Vagina (tissue), 2 donors: ENCODE measurements at regions not wholly inside any gene's neighbourhood (a gene's known extent, or its start where the extent isn't known, plus 50 kb on each side); places are given as distances from the start of the nearest gene placed in this dataset.
"Not testable (repeated sequence)": the region's sequence is repeated elsewhere in the genome, so short reads cannot be mapped to it uniquely, and the experiment has no call there.

Source experiments
- DNase-seq, 2 donors: peaks; one replicate each; pipeline ENCODE4 v3.0.0-alpha.2; 2017; ENCODE audit errors: extremely low spot score in 2 of 2
- H3K27ac ChIP-seq: fragments of 200-600 bp; sonication (generic); one replicate; pipeline ENCODE4 v1.5.1; 2019
- H3K27me3 ChIP-seq: fragments of 200-600 bp; sonication (generic); one replicate; pipeline ENCODE4 v1.5.1; 2019
- H3K36me3 ChIP-seq, 2 donors: fragments of 200-600 bp; sonication (generic); one replicate each; pipeline ENCODE4 v1.5.1; 2017 to 2019
- H3K4me1 ChIP-seq: fragments of 200-600 bp; sonication (generic); one replicate; pipeline ENCODE4 v1.5.1; 2019
- H3K4me3 ChIP-seq, 2 donors: fragments of 200-600 bp; sonication (generic); 1 replicate in 1 of 2; 2 replicates in 1 of 2; pipeline ENCODE4 v1.5.1; 2016 to 2019
- H3K9me3 ChIP-seq: fragments of 200-600 bp; sonication (generic); one replicate; pipeline ENCODE4 v1.5.1; 2019
- POLR2A ChIP-seq, 2 donors: fragments of 450-650 bp; IDR thresholded peaks; one replicate each; pipeline ENCODE4 v1.6.1; 2017; ENCODE audit warnings: antibody characterized with exemption in 2 of 2, mild to moderate bottlenecking in 2 of 2, moderate library complexity in 2 of 2
- POLR2AphosphoS5 ChIP-seq, 2 donors: sonication (generic); formaldehyde crosslinking; IDR thresholded peaks; one replicate each; pipeline ENCODE4 v1.9.0; 2017; ENCODE audit warnings: antibody characterized with exemption in 2 of 2, mild to moderate bottlenecking in 2 of 2, low read depth in 1 of 2; ENCODE audit not compliant: insufficient read depth in 1 of 2
- intact Hi-C: fragments of 100-400 bp; cut with DNase I; formaldehyde crosslinking; loops from one replicate; pipeline ENCODE4 v1.15.1; 2023
- TF ChIP-seq, protein P1 (sequence below), 3 experiments: fragments of 450-650 bp in 2 of 3; fragments of 200-600 bp in 1 of 3; sonication (generic) in 1 of 3; IDR thresholded peaks; one replicate each; pipeline ENCODE4 v1.5.1; 2017 to 2019; ENCODE audit warnings: antibody characterized with exemption in 3 of 3, mild to moderate bottlenecking in 2 of 3, moderate library complexity in 2 of 3

DNA sequence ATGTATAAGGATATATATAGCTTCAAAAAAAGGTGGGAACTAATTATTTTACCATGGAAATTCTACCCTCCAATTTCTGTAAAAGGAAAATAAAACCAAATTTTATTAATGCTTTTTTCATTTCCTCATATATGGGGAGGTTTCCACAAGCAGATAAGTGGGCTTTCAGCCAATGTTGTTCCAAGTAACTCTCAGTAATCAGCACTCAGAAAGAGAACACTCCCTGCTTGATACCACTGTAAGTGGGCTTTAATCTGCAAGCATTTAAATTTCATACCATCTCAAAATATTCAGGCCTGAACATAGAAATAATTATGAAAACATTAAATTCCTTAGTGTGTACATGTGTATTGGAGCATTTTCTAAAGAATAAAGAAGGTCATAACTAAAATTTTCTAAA lies 827.6 kb downstream of the C12orf50 start:
- intact Hi-C loops, result no loop called here
- TF ChIP-seq POLR2A (IDR thresholded peaks at IDR 0.05), result no peak
- TF ChIP-seq, protein P1, sequence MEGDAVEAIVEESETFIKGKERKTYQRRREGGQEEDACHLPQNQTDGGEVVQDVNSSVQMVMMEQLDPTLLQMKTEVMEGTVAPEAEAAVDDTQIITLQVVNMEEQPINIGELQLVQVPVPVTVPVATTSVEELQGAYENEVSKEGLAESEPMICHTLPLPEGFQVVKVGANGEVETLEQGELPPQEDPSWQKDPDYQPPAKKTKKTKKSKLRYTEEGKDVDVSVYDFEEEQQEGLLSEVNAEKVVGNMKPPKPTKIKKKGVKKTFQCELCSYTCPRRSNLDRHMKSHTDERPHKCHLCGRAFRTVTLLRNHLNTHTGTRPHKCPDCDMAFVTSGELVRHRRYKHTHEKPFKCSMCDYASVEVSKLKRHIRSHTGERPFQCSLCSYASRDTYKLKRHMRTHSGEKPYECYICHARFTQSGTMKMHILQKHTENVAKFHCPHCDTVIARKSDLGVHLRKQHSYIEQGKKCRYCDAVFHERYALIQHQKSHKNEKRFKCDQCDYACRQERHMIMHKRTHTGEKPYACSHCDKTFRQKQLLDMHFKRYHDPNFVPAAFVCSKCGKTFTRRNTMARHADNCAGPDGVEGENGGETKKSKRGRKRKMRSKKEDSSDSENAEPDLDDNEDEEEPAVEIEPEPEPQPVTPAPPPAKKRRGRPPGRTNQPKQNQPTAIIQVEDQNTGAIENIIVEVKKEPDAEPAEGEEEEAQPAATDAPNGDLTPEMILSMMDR (IDR thresholded peaks at IDR 0.05), result no peak
- no peak for TF ChIP-seq POLR2AphosphoS5 (IDR thresholded peaks at IDR 0.05; ENCODE audit: insufficient read depth in 1 of 2, low read depth in 1 of 2)
- no peak for DNase-seq
- H3K9me3 ChIP-seq, result no peaks in the 10 kb centered on the region
- no peaks in the 10 kb centered on the region for H3K27me3 ChIP-seq
- no peaks in the 10 kb centered on the region for H3K4me1 ChIP-seq
- no peak overlapping the region for H3K27ac ChIP-seq
- no peak overlapping the region for H3K4me3 ChIP-seq
- no peaks in the 10 kb centered on the region for H3K36me3 ChIP-seq

DNA sequence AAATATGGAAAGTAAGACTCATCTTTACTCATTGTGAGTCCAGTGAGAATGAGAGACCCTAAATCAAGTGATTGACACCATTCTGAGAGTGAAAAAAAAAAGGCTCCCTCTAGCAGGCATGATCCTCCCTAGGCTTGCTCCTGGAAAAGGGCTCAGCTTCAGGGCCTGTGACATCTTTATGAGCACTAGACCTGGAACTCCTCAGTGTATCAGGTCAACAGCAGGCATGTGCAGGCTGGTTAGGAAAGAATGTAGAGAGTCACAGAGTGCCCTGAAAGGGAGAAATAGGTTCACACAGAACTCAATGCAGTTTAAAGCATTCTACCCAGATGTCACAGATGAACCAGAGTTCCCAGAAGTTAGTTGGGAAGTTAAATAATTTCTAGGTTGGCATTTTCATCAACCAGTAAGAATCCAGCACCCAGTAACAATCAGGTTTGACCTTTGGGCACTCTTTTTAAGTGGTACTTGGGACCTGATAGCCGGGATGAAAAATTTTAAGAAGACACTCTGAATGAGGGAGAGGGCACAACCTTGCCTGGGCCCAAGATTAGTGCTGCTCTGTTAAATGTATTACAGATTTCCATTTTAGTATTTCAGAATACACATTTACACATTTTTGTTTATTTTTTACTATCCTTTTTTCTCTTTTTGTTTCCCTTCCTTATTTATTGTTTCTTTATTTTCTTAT lies 828.8 kb downstream of the C12orf50 start:
- Histone ChIP-seq H3K27me3 (no peaks in the 10 kb centered on the region), H3K27ac (no peak overlapping the region), H3K9me3 (no peaks in the 10 kb centered on the region), H3K4me1 (no peaks in the 10 kb centered on the region), H3K36me3 (no peaks in the 10 kb centered on the region), H3K4me3 (no peak overlapping the region)
- TF ChIP-seq, protein P1 (IDR thresholded peaks at IDR 0.05), result no peak
- no peak for TF ChIP-seq POLR2AphosphoS5 (IDR thresholded peaks at IDR 0.05; ENCODE audit: insufficient read depth in 1 of 2, low read depth in 1 of 2)
- TF ChIP-seq POLR2A (IDR thresholded peaks at IDR 0.05), result no peak
- DNase-seq, result no peak
- intact Hi-C loops, result no loop called here

DNA sequence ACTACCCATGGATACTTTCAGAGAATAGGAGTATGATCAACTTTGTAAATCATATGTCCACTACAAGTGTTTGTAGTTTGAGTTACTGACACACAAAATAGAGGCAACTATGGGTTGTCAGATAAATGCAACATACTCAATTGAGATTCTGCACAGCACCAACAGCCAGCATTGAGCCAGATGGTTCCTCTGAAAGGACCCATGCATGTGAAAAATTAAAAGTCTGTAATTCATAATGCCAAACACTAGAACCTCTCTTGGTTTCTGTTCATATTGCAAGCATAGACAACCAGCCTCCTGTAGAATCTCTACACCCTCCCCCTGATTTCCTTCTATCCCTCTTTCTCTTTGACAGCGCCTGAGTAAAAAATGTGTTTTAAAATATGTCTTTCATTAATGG lies 831.0 kb downstream of the C12orf50 start:
- no peak overlapping the region for H3K27ac ChIP-seq
- H3K36me3 ChIP-seq, result no peaks in the 10 kb centered on the region
- DNase-seq, result no peak
- H3K27me3 ChIP-seq, result no peaks in the 10 kb centered on the region
- H3K4me3 ChIP-seq, result no peak overlapping the region
- H3K9me3 ChIP-seq, result no peaks in the 10 kb centered on the region
- H3K4me1 ChIP-seq, result no peaks in the 10 kb centered on the region
- TF ChIP-seq POLR2A (IDR thresholded peaks at IDR 0.05) (no peak), POLR2AphosphoS5 (IDR thresholded peaks at IDR 0.05; ENCODE audit: insufficient read depth in 1 of 2, low read depth in 1 of 2) (no peak)
- TF ChIP-seq, protein P1 (IDR thresholded peaks at IDR 0.05), result no peak
- intact Hi-C loops, result no loop called here

DNA sequence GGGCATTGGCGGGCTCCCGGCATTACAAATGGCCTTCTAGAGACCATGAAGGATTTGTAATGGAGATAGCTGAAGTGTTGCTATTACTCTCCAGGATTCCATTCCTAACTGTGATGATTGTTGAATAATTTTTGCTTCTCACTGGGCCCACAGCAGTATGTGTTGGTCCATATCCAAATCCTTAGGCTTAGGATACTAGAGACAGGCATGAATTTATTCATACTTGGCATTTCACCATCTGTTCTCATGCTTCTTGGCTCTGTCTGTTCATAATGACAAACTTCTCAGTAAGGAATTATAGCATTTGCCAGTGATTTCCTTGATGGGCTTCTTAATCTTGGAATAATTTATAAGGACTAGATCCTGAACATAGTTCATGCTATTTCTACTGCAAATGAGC lies 832.9 kb downstream of the C12orf50 start:
- intact Hi-C loops, result no loop called here
- Histone ChIP-seq H3K4me3 (no peak overlapping the region), H3K4me1 (no peaks in the 10 kb centered on the region), H3K27me3 (no peaks in the 10 kb centered on the region), H3K27ac (no peak overlapping the region), H3K9me3 (no peaks in the 10 kb centered on the region), H3K36me3 (no peaks in the 10 kb centered on the region)
- no peak for DNase-seq
- no peak for TF ChIP-seq POLR2A (IDR thresholded peaks at IDR 0.05)
- TF ChIP-seq, protein P1 (IDR thresholded peaks at IDR 0.05), result no peak

DNA sequence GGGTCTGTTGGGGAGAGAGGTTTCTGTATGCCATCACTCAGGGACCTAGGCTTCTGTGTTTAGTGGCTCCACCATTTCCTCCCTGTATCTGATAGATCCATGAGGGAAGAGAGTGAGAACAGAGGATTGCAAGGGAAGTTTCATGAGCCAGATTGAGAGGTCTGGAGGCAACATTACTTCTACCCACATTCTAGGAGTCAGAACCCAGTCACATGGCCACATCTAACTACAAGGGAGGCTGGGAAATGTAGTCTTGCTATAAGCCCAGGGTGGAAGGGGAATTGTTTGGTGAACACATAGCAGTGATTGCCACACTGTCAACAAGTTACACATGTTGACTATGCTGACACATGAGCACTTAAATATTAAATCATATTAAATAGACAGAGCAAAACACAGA lies 834.8 kb downstream of the C12orf50 start:
- H3K36me3 ChIP-seq, H3K27ac ChIP-seq, H3K9me3 ChIP-seq, intact Hi-C loops, DNase-seq, H3K4me3 ChIP-seq, H3K4me1 ChIP-seq, H3K27me3 ChIP-seq: not testable (repeated sequence)
